Astrocyte (in vitro differentiated cells and primary cell): ENCODE measurements at regions not wholly inside any gene's neighbourhood (a gene's known extent, or its start where the extent isn't known, plus 50 kb on each side); places are given as distances from the start of the nearest gene placed in this dataset.

Source experiments
- DNase-seq: peaks from one replicate; pipeline ENCODE4 v3.0.0-alpha.2; 2010; ENCODE audit warnings: low read depth
- FAIRE-seq: peaks from 2 replicates; lab custom pipeline; 2011; peaks lifted over from hg19 to GRCh38; lab: Jason Lieb, UNC
- H2AFZ ChIP-seq: 2 replicates; pipeline ENCODE4 v1.6.0; 2012; ENCODE audit warnings: low read depth, low read length, inconsistent platforms
- H3K27ac ChIP-seq: 2 replicates; pipeline ENCODE4 v1.5.1; 2011; ENCODE audit warnings: low read depth, low read length, inconsistent platforms
- H3K27me3 ChIP-seq: 2 replicates; pipeline ENCODE4 v1.6.0; 2011; ENCODE audit warnings: low read length, inconsistent platforms; ENCODE audit not compliant: insufficient read depth
- H3K36me3 ChIP-seq: 2 replicates; pipeline ENCODE4 v1.5.1; 2011; ENCODE audit warnings: low read length, inconsistent platforms; ENCODE audit not compliant: insufficient read depth
- H3K4me1 ChIP-seq: 2 replicates; pipeline ENCODE4 v1.5.1; 2011; ENCODE audit warnings: low read length, inconsistent platforms; ENCODE audit not compliant: insufficient read depth
- H3K4me2 ChIP-seq: 2 replicates; pipeline ENCODE4 v1.6.0; 2012; ENCODE audit warnings: low read length, inconsistent platforms
- H3K4me3 ChIP-seq: 2 replicates; pipeline ENCODE4 v1.5.1; 2011; ENCODE audit warnings: low read depth, mild to moderate bottlenecking, low read length, inconsistent platforms; ENCODE audit not compliant: insufficient read depth
- H3K79me2 ChIP-seq: 2 replicates; pipeline ENCODE4 v1.6.0; 2012; ENCODE audit warnings: mild to moderate bottlenecking, low read length, inconsistent platforms; ENCODE audit not compliant: insufficient read depth
- H3K9ac ChIP-seq: 2 replicates; pipeline ENCODE4 v1.6.0; 2012; ENCODE audit warnings: mild to moderate bottlenecking, low read length, inconsistent platforms
- H3K9me3 ChIP-seq: 2 replicates; pipeline ENCODE4 v1.5.1; 2012; ENCODE audit warnings: low read depth, mild to moderate bottlenecking, low read length, inconsistent platforms; ENCODE audit not compliant: insufficient read depth
- H4K20me1 ChIP-seq: 2 replicates; pipeline ENCODE4 v1.6.0; 2012; ENCODE audit warnings: low read length, inconsistent platforms; ENCODE audit not compliant: insufficient read depth
- H3K27ac Mint-ChIP-seq: one replicate; pipeline ENCODE4 v1.8.0; 2021; ENCODE audit warnings: mild to moderate bottlenecking, mixed read lengths; ENCODE audit not compliant: unreplicated experiment
- H3K27me3 Mint-ChIP-seq: one replicate; pipeline ENCODE4 v1.8.0; 2021; ENCODE audit warnings: low read depth, mixed read lengths; ENCODE audit not compliant: unreplicated experiment
- H3K36me3 Mint-ChIP-seq: one replicate; pipeline ENCODE4 v1.8.0; 2021; ENCODE audit warnings: low read depth, mixed read lengths; ENCODE audit not compliant: unreplicated experiment
- H3K4me1 Mint-ChIP-seq: one replicate; pipeline ENCODE4 v1.8.0; 2021; ENCODE audit warnings: low read depth, mixed read lengths; ENCODE audit not compliant: unreplicated experiment
- H3K4me3 Mint-ChIP-seq: one replicate; pipeline ENCODE4 v1.8.0; 2021; ENCODE audit warnings: mild to moderate bottlenecking, moderate library complexity, mixed read lengths; ENCODE audit not compliant: unreplicated experiment
- H3K9me3 Mint-ChIP-seq: one replicate; pipeline ENCODE4 v1.8.0; 2021; ENCODE audit warnings: mild to moderate bottlenecking, mixed read lengths; ENCODE audit not compliant: unreplicated experiment
- CTCF ChIP-seq: IDR thresholded peaks from 2 replicates; pipeline ENCODE4 v1.5.1; 2011; ENCODE audit warnings: low read depth, mild to moderate bottlenecking, inconsistent platforms, low read length, moderate library complexity; ENCODE audit not compliant: insufficient read depth
- EZH2 ChIP-seq: IDR thresholded peaks from 2 replicates; pipeline ENCODE4 v1.6.1; 2012; ENCODE audit warnings: mild to moderate bottlenecking, low read length, inconsistent platforms; ENCODE audit not compliant: insufficient read depth

GRCh38 chr5:53783624-53784228 lies 223.3 kb downstream of the NDUFS4 start:
- no peaks in the 10 kb centered on the region for H3K79me2 ChIP-seq
- H3K4me1 ChIP-seq = peaks cover 10% of the 10 kb centered on the region
- Mint-ChIP-seq H3K27me3 (no peaks in the 10 kb centered on the region), H3K4me1 (peaks cover 19% of the 10 kb centered on the region), H3K27ac (peak overlapping the region; percentile 81), H3K9me3 (peaks cover 11% of the 10 kb centered on the region), H3K4me3 (no peak overlapping the region), H3K36me3 (no peaks in the 10 kb centered on the region)
- H3K9ac ChIP-seq = no peak overlapping the region
- no peak overlapping the region for H3K27ac ChIP-seq
- no peak overlapping the region for H3K4me3 ChIP-seq
- no peak for FAIRE-seq
- no peaks in the 10 kb centered on the region for H3K27me3 ChIP-seq
- no peak for DNase-seq
- no peaks in the 10 kb centered on the region for H4K20me1 ChIP-seq
- no peak overlapping the region for H3K4me2 ChIP-seq
- TF ChIP-seq EZH2 (no peak), CTCF (no peak)
- no peaks in the 10 kb centered on the region for H3K36me3 ChIP-seq
- H3K9me3 ChIP-seq = no peaks in the 10 kb centered on the region
- H2AFZ ChIP-seq = no peak overlapping the region

- Mint-ChIP-seq H3K4me1 (peaks cover 12% of the 10 kb centered on the region), H3K9me3 (peaks cover 13% of the 10 kb centered on the region), H3K36me3 (no peaks in the 10 kb centered on the region), H3K27me3 (no peaks in the 10 kb centered on the region), H3K27ac (no peak overlapping the region), H3K4me3 (no peak overlapping the region)
- H3K9me3 ChIP-seq = no peaks in the 10 kb centered on the region
- TF ChIP-seq EZH2 (no peak), CTCF (no peak)
- no peak overlapping the region for H3K9ac ChIP-seq
- no peaks in the 10 kb centered on the region for H3K27me3 ChIP-seq
- H2AFZ ChIP-seq = no peak overlapping the region
- H3K4me3 ChIP-seq = no peak overlapping the region
- H4K20me1 ChIP-seq = no peaks in the 10 kb centered on the region
- no peaks in the 10 kb centered on the region for H3K79me2 ChIP-seq
- DNase-seq (no peak), FAIRE-seq (no peak)
- no peak overlapping the region for H3K4me2 ChIP-seq
- H3K27ac ChIP-seq = no peak overlapping the region
- H3K36me3 ChIP-seq = no peaks in the 10 kb centered on the region
- H3K4me1 ChIP-seq = peaks cover 6% of the 10 kb centered on the region
Observed at GRCh38 chr5:53784596-53784995, 224.2 kb downstream of the NDUFS4 start.

- Histone ChIP-seq H3K27ac (no peak overlapping the region), H3K79me2 (no peaks in the 10 kb centered on the region), H3K27me3 (no peaks in the 10 kb centered on the region), H2AFZ (no peak overlapping the region), H3K9ac (no peak overlapping the region), H3K4me1 (no peaks in the 10 kb centered on the region), H3K4me2 (no peak overlapping the region), H3K36me3 (no peaks in the 10 kb centered on the region), H3K9me3 (no peaks in the 10 kb centered on the region), H3K4me3 (no peak overlapping the region), H4K20me1 (no peaks in the 10 kb centered on the region)
- DNase-seq (no peak), FAIRE-seq (no peak)
- Mint-ChIP-seq H3K27ac (no peak overlapping the region), H3K27me3 (no peaks in the 10 kb centered on the region), H3K4me3 (no peak overlapping the region), H3K4me1 (peaks cover 4% of the 10 kb centered on the region), H3K36me3 (no peaks in the 10 kb centered on the region), H3K9me3 (peaks cover 15% of the 10 kb centered on the region)
- TF ChIP-seq EZH2 (no peak), CTCF (no peak)
Observed at GRCh38 chr5:53785924-53786323, 225.5 kb downstream of the NDUFS4 start.
